Heart left ventricle (tissue), 16 donors: ENCODE measurements at regions not wholly inside any gene's neighbourhood (a gene's known extent, or its start where the extent isn't known, plus 50 kb on each side); places are given as distances from the start of the nearest gene placed in this dataset.
A peak's percentile ranks its signal among the peaks of the same experiment; 100 is the strongest.

Source experiments
- ATAC-seq, 4 donors: fragments of 200-7000 bp; cut with Tn5 transposase; one replicate each; pipeline ENCODE4 v1.9.1; 2020 to 2022; ENCODE audit warnings: moderate library complexity in 4 of 4, mild to moderate bottlenecking in 3 of 4, moderate number of reproducible peaks in 1 of 4
- DNase-seq, 5 donors: peaks; one replicate each; pipeline ENCODE4 v3.0.0-alpha.2; 2020
- H3K27ac ChIP-seq, 12 donors: fragments of 200-600 bp; sonication (generic) in 4 of 12; one replicate each; pipeline versions ENCODE4 v1.5.0 to v1.8.0; 2016 to 2022; ENCODE audit warnings: mild to moderate bottlenecking in 2 of 12
- H3K27me3 ChIP-seq, 9 donors: fragments of 200-600 bp; sonication (generic) in 2 of 9; one replicate each; pipeline versions ENCODE4 v1.5.1 to v1.8.0; 2016 to 2022; ENCODE audit warnings: mild to moderate bottlenecking in 3 of 9
- H3K36me3 ChIP-seq, 9 donors: fragments of 200-600 bp; sonication (generic) in 2 of 9; one replicate each; pipeline versions ENCODE4 v1.5.0 to v1.8.0; 2018 to 2022; ENCODE audit warnings: mild to moderate bottlenecking in 2 of 9
- H3K4me1 ChIP-seq, 12 donors: fragments of 200-600 bp; sonication (generic) in 4 of 12; one replicate each; pipeline versions ENCODE4 v1.5.0 to v1.8.0; 2016 to 2022; ENCODE audit warnings: mild to moderate bottlenecking in 3 of 12
- H3K4me3 ChIP-seq, 12 donors: fragments of 200-600 bp; sonication (generic) in 4 of 12; one replicate each; pipeline versions ENCODE4 v1.5.0 to v1.8.0; 2017 to 2022; ENCODE audit warnings: mild to moderate bottlenecking in 9 of 12, moderate library complexity in 4 of 12
- H3K9me3 ChIP-seq, 12 donors: fragments of 200-600 bp; sonication (generic) in 4 of 12; one replicate each; pipeline versions ENCODE4 v1.5.0 to v1.8.0; 2016 to 2022; ENCODE audit warnings: mild to moderate bottlenecking in 1 of 12
- CTCF ChIP-seq, 12 donors: fragments of 200-600 bp; sonication (generic) in 4 of 12; IDR thresholded peaks; one replicate each; pipeline versions ENCODE4 v1.5.0 to v1.8.0; 2018 to 2022; ENCODE audit warnings: antibody characterized with exemption in 12 of 12, mild to moderate bottlenecking in 5 of 12
- POLR2A ChIP-seq, 2 donors: fragments of 450-650 bp; IDR thresholded peaks; one replicate each; pipeline ENCODE4 v1.6.1; 2017; ENCODE audit warnings: antibody characterized with exemption in 2 of 2, mild to moderate bottlenecking in 2 of 2, moderate library complexity in 2 of 2
- WGBS, 4 donors: extraction: QIAGEN DNeasy Blood & Tissue Kit in 2 of 4; methylation state at CpG; one replicate each; pipeline versions ENCODE4 v1.1.5 to v1.1.7; 2013 to 2018; 5-methylcytosine and 5-hydroxymethylcytosine counted together
- intact Hi-C, 10 donors: fragments of 100-400 bp; cut with DNase I; formaldehyde crosslinking; loops; one replicate each; pipeline versions ENCODE4 v1.11.1 to v1.14.2; 2022
- donor health status: ischemic (EF 13 %, LVEDD 7.1; RV severe dilation, severe dysfunction).
- donor health status: healthy with polysubstance abuse.
- donor health status: DM: no; HTN: yes; CAD: no.
- donor health status: DM: no; HTN: no; CAD: no.
- donor health status: ischemic (EF 25% LVEDD 6.9; RV normal size, moderate dysfunction).
- donor health status: ischemic (EF 25% LVEDD 5.7; RV mildly dilated, moderate dysfunction).
- donor health status: healthy.
- donor health status: DM: yes; HTN: yes; CAD: no.
- donor health status: ischemic (EF 35%, LVEDD 5.7; RV mildly dilated, moderate dysfunction).
- donor health status: nonischemic (EF 11% LVEDD 7.7; RV severe dilation, severe dysfunction).
- donor health status: DM: yes; HTN: yes; CAD: no.
- donor health status: PGD.
- donor health status: ischemic (EF 29% LVEDD 5.4; RV normal size, mild dysfunction).
- donor health status: nonischemic (EF 23%, LVEDD 6.1; RV moderate dilation, normal function).

- WGBS, 4 donors, result 89 to 95% (median 91%) methylated on average over 9 to 11 of the region's 11 CpGs
- H3K9me3 ChIP-seq, result no peaks in the 10 kb centered on the region
- no peak overlapping the region for H3K27ac ChIP-seq
- DNase-seq (peak in 1 of 5 donors; percentile 35), ATAC-seq (no peak)
- no peaks in the 10 kb centered on the region for H3K27me3 ChIP-seq
- H3K36me3 ChIP-seq, result no peaks in the 10 kb centered on the region
- intact Hi-C loops, result no loop called here
- no peak for TF ChIP-seq CTCF (IDR thresholded peaks at IDR 0.05)
- no peak for TF ChIP-seq POLR2A (IDR thresholded peaks at IDR 0.05)
- no peak overlapping the region for H3K4me3 ChIP-seq
- no peaks in the 10 kb centered on the region for H3K4me1 ChIP-seq
Observed at GRCh38 chr18:67043276-67043675, 439.4 kb upstream of the CDH19 start.

GRCh38 chr18:67041334-67041733 lies 437.4 kb upstream of the CDH19 start:
- no peak for TF ChIP-seq POLR2A (IDR thresholded peaks at IDR 0.05)
- TF ChIP-seq CTCF (IDR thresholded peaks at IDR 0.05), result no peak
- 77 to 83% (median 82%) methylated on average over 2 of the region's 2 CpGs for WGBS, 4 donors

GRCh38 chr18:67035026-67035425 lies 431.1 kb upstream of the CDH19 start:
- ATAC-seq (no peak), DNase-seq (no peak)
- Histone ChIP-seq H3K36me3 (no peaks in the 10 kb centered on the region), H3K4me1 (no peaks in the 10 kb centered on the region), H3K27ac (no peak overlapping the region), H3K27me3 (no peaks in the 10 kb centered on the region), H3K4me3 (no peak overlapping the region), H3K9me3 (peaks cover 0 to 3% (median 0%) of the 10 kb centered on the region in 12 donors)
- WGBS, 4 donors, result 46 to 73% (median 57%) methylated on average over 4 of the region's 4 CpGs
- intact Hi-C loops, result no loop called here
- TF ChIP-seq POLR2A (IDR thresholded peaks at IDR 0.05) (no peak), CTCF (IDR thresholded peaks at IDR 0.05) (no peak)

More at GRCh38 chr18:67041334-67041733, 437.4 kb upstream of the CDH19 start:
- ATAC-seq (no peak), DNase-seq (no peak)
- intact Hi-C loops, result no loop called here
- Histone ChIP-seq H3K4me1 (no peaks in the 10 kb centered on the region), H3K36me3 (no peaks in the 10 kb centered on the region), H3K9me3 (no peaks in the 10 kb centered on the region), H3K27ac (no peak overlapping the region), H3K27me3 (no peaks in the 10 kb centered on the region), H3K4me3 (no peak overlapping the region)

GRCh38 chr18:67023059-67023458 lies 419.2 kb upstream of the CDH19 start:
- Histone ChIP-seq H3K36me3 (no peaks in the 10 kb centered on the region), H3K27ac (no peak overlapping the region), H3K4me1 (no peaks in the 10 kb centered on the region), H3K27me3 (no peaks in the 10 kb centered on the region), H3K9me3 (no peaks in the 10 kb centered on the region), H3K4me3 (no peak overlapping the region)
- no peak for ATAC-seq
- DNase-seq, result no peak
- TF ChIP-seq POLR2A (IDR thresholded peaks at IDR 0.05) (no peak), CTCF (IDR thresholded peaks at IDR 0.05) (no peak)
- intact Hi-C loops, result no loop called here
